Panc1 (cell line): ENCODE measurements at regions not wholly inside any gene's neighbourhood (a gene's known extent, or its start where the extent isn't known, plus 50 kb on each side); places are given as distances from the start of the nearest gene placed in this dataset.

Source experiments
- ATAC-seq: fragments of 200-7000 bp; cut with Tn5 transposase; 2 replicates; pipeline ENCODE4 v1.9.1; 2020; ENCODE audit warnings: mild to moderate bottlenecking, moderate library complexity
- BruUV-seq: library from RNA; stranded (reverse); fragments of 400-500 nt; replicated peaks from 2 replicates; lab custom pipeline; 2021; lab: Mats Ljungman, UMichigan
- CTCF ChIA-PET: fragments of 300-600 bp; sonication (Branson Sonifier 250); formaldehyde crosslinking; loops from one replicate; lab custom pipeline; 2022; ENCODE audit warnings: antibody characterized with exemption; lab: Charles Lee
- POLR2A ChIA-PET: fragments of 300-600 bp; sonication (Branson Sonifier 250); formaldehyde crosslinking; loops from one replicate; lab custom pipeline; 2022; ENCODE audit warnings: antibody characterized with exemption; lab: Charles Lee
- DNase-seq: peaks from one replicate; pipeline ENCODE4 v3.0.0-alpha.2; 2010; ENCODE audit warnings: low read depth, low spot score
- H3K27ac ChIP-seq: 2 replicates; pipeline ENCODE4 v1.5.1; 2011; ENCODE audit warnings: mild to moderate bottlenecking, low read length, inconsistent platforms
- H3K27me3 ChIP-seq: fragments of 200-500 bp; sonication (Bioruptor generic); 2 replicates; pipeline ENCODE4 v1.6.0; 2014; ENCODE audit warnings: low read length, inconsistent platforms; ENCODE audit not compliant: control insufficient read depth, insufficient read depth
- H3K36me3 ChIP-seq: fragments of 200-500 bp; sonication (Bioruptor generic); 2 replicates; pipeline ENCODE4 v1.5.1; 2014; ENCODE audit warnings: inconsistent platforms, mild to moderate bottlenecking, low read length, moderate library complexity; ENCODE audit not compliant: control insufficient read depth, insufficient read depth
- H3K4me1 ChIP-seq: 2 replicates; pipeline ENCODE4 v1.5.1; 2011; ENCODE audit warnings: inconsistent platforms, mild to moderate bottlenecking, low read length, moderate library complexity; ENCODE audit not compliant: control insufficient read depth, insufficient read depth
- H3K4me3 ChIP-seq, 2 experiments: 2 replicates each; pipeline ENCODE4 v1.5.1; 2011 to 2012; ENCODE audit warnings: low read depth in 2 of 2, low read length in 2 of 2, mild to moderate bottlenecking in 2 of 2, inconsistent platforms in 1 of 2, moderate library complexity in 1 of 2
- H3K9me3 ChIP-seq: fragments of 200-500 bp; sonication (Bioruptor generic); 2 replicates; pipeline ENCODE4 v1.5.1; 2014; ENCODE audit warnings: low read depth, mild to moderate bottlenecking, inconsistent platforms, low read length, moderate library complexity; ENCODE audit not compliant: control insufficient read depth, insufficient read depth
- POLR2AphosphoS5 ChIP-seq: IDR thresholded peaks from 2 replicates; pipeline ENCODE4 v1.6.1; 2012; ENCODE audit warnings: mild to moderate bottlenecking, low read depth, low read length, moderate library complexity
- SIN3A ChIP-seq: IDR thresholded peaks from 2 replicates; pipeline ENCODE4 v1.6.1; 2012; ENCODE audit warnings: low read depth, mild to moderate bottlenecking, low read length, moderate library complexity, borderline replicate concordance; ENCODE audit not compliant: insufficient read depth
- TCF7L2 ChIP-seq: IDR thresholded peaks from 2 replicates; pipeline ENCODE4 v1.6.1; 2011; ENCODE audit warnings: mild to moderate bottlenecking, low read depth, low read length, inconsistent platforms
- in situ Hi-C: cut with HindIII; loops from 2 replicates; pipeline ENCODE4 v1.10.0; 2016; ENCODE audit warnings: low sequenced_read_pairs, low pct_unique_long_range_greater_than_20kb
- intact Hi-C: fragments of 100-400 bp; cut with micrococcal nuclease; formaldehyde crosslinking; loops from one replicate; pipeline ENCODE4 v1.10.0; 2022; ENCODE audit not compliant: unreplicated experiment
- TF ChIP-seq, protein P1 (sequence below), 2 experiments: IDR thresholded peaks; 2 replicates each; pipeline ENCODE4 v1.6.1; 2011 to 2012; ENCODE audit warnings: low read depth in 2 of 2, control low read depth in 1 of 2, low read length in 1 of 2, mild to moderate bottlenecking in 1 of 2, moderate library complexity in 1 of 2; ENCODE audit not compliant: insufficient read depth in 1 of 2
- TF ChIP-seq, protein P2 (sequence below): fragments of 450-650 bp; IDR thresholded peaks from 2 replicates; pipeline ENCODE4 v1.5.1; 2017; ENCODE audit warnings: mild to moderate bottlenecking

DNA sequence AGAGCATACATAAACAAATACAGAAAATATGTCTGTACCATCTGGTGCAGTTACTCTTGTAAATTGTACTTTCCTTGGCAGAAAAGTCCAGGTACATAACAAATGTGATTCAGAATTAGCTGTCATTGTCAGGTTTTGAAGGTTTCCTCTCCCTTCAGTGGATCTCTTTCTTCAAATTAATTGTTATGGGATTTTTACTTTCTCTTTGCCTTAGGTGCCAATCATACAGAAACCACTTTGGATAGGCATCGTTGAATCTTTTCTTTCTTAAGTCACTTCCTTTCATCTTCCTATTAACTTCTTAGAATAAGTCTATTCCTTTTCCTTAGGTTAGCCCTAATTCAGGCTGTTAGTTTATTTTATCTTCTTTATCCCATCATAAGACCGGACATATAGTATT lies 1992.1 kb upstream of the IGFBP7 start:
- no peaks in the 10 kb centered on the region for H3K27me3 ChIP-seq
- H3K36me3 ChIP-seq, result no peaks in the 10 kb centered on the region
- no peaks in the 10 kb centered on the region for H3K9me3 ChIP-seq
- ATAC-seq (no peak), DNase-seq (no peak)
- no peaks in the 10 kb centered on the region for H3K4me1 ChIP-seq
- CTCF ChIA-PET, result no interaction called here
- BruUV-seq, result no TSS peak
- H3K4me3 ChIP-seq, result no peak overlapping the region
- TF ChIP-seq POLR2AphosphoS5, result no peak
- TF ChIP-seq SIN3A, result no peak
- TF ChIP-seq, protein P1, sequence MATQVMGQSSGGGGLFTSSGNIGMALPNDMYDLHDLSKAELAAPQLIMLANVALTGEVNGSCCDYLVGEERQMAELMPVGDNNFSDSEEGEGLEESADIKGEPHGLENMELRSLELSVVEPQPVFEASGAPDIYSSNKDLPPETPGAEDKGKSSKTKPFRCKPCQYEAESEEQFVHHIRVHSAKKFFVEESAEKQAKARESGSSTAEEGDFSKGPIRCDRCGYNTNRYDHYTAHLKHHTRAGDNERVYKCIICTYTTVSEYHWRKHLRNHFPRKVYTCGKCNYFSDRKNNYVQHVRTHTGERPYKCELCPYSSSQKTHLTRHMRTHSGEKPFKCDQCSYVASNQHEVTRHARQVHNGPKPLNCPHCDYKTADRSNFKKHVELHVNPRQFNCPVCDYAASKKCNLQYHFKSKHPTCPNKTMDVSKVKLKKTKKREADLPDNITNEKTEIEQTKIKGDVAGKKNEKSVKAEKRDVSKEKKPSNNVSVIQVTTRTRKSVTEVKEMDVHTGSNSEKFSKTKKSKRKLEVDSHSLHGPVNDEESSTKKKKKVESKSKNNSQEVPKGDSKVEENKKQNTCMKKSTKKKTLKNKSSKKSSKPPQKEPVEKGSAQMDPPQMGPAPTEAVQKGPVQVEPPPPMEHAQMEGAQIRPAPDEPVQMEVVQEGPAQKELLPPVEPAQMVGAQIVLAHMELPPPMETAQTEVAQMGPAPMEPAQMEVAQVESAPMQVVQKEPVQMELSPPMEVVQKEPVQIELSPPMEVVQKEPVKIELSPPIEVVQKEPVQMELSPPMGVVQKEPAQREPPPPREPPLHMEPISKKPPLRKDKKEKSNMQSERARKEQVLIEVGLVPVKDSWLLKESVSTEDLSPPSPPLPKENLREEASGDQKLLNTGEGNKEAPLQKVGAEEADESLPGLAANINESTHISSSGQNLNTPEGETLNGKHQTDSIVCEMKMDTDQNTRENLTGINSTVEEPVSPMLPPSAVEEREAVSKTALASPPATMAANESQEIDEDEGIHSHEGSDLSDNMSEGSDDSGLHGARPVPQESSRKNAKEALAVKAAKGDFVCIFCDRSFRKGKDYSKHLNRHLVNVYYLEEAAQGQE (IDR thresholded peaks at IDR 0.05; ENCODE audit: insufficient read depth in 1 of 2, low read depth in 2 of 2, low read length in 1 of 2), result no peak
- no peak for TF ChIP-seq TCF7L2
- H3K27ac ChIP-seq, result no peak overlapping the region
- in situ Hi-C loops, result no loop called here
- POLR2A ChIA-PET, result no interaction called here
- intact Hi-C loops, result no loop called here

DNA sequence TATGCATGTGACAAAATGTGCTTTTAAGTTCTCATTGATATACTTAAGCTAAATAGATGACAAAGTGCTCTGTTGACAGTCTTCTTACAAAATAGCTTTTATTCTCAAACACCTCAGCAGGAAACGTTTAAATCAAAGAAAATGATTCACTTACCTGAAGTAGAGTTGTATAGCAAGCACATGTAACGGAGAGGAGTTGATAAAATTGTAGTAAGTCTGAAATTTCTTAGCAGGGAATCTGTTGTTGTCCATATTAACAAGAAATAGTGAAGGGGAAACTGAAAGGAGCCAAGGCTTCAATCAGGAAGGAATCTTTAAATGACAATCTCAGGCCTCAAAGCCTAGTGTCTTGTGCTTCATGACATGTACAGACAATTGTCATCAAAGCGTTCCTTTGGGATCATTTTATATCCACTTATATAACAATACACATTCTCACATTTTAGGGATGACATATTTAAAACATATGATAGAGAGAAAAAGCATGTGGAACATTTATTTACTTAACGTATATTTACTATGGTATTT lies 2010.2 kb upstream of the IGFBP7 start:
- no peaks in the 10 kb centered on the region for H3K4me1 ChIP-seq
- no peak overlapping the region for H3K4me3 ChIP-seq
- intact Hi-C loops, result no loop called here
- DNase-seq, result no peak
- in situ Hi-C loops, result no loop called here
- TF ChIP-seq POLR2AphosphoS5, result no peak
- H3K36me3 ChIP-seq, result no peaks in the 10 kb centered on the region
- CTCF ChIA-PET, result no interaction called here
- POLR2A ChIA-PET, result no interaction called here
- no TSS peak for BruUV-seq
- H3K27ac ChIP-seq, result no peak overlapping the region
- no peaks in the 10 kb centered on the region for H3K27me3 ChIP-seq
- no peak for ATAC-seq
- H3K9me3 ChIP-seq, result no peaks in the 10 kb centered on the region

DNA sequence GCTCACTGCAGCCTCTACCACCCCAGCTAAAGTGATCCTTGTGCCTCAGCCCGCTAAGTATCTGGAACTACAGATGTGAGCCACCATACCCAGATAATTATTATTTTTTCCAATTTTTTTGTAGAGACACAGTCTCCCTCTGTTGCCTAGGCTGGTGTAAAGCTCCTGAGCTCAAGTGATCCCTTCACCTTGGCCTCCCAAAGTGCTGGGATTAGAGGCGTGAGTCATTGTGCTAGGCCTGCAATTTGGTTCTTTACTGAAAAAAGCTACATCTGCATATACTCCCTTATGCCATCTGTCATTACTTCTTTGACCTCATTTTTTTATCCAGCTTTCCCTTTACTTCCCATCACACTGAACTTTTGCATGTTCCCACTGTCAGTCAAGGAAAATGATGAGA lies 2012.4 kb upstream of the IGFBP7 start:
- no peak for ATAC-seq
- DNase-seq, result no peak
- CTCF ChIA-PET, result no interaction called here
- in situ Hi-C loops, result no loop called here
- no peak overlapping the region for H3K4me3 ChIP-seq
- no TSS peak for BruUV-seq
- no peaks in the 10 kb centered on the region for H3K9me3 ChIP-seq
- TF ChIP-seq TCF7L2, result no peak
- no peak for TF ChIP-seq POLR2AphosphoS5
- TF ChIP-seq, protein P1 (IDR thresholded peaks at IDR 0.05; ENCODE audit: insufficient read depth in 1 of 2, low read depth in 2 of 2, low read length in 1 of 2), result no peak
- TF ChIP-seq, protein P2, sequence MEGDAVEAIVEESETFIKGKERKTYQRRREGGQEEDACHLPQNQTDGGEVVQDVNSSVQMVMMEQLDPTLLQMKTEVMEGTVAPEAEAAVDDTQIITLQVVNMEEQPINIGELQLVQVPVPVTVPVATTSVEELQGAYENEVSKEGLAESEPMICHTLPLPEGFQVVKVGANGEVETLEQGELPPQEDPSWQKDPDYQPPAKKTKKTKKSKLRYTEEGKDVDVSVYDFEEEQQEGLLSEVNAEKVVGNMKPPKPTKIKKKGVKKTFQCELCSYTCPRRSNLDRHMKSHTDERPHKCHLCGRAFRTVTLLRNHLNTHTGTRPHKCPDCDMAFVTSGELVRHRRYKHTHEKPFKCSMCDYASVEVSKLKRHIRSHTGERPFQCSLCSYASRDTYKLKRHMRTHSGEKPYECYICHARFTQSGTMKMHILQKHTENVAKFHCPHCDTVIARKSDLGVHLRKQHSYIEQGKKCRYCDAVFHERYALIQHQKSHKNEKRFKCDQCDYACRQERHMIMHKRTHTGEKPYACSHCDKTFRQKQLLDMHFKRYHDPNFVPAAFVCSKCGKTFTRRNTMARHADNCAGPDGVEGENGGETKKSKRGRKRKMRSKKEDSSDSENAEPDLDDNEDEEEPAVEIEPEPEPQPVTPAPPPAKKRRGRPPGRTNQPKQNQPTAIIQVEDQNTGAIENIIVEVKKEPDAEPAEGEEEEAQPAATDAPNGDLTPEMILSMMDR, result no peak
- no peak for TF ChIP-seq SIN3A
- no peaks in the 10 kb centered on the region for H3K27me3 ChIP-seq
- intact Hi-C loops, result no loop called here
- H3K4me1 ChIP-seq, result no peaks in the 10 kb centered on the region
- no peaks in the 10 kb centered on the region for H3K36me3 ChIP-seq
- no peak overlapping the region for H3K27ac ChIP-seq
- POLR2A ChIA-PET, result no interaction called here
